Loucy (cell line): ENCODE measurements at regions not wholly inside any gene's neighbourhood (a gene's known extent, or its start where the extent isn't known, plus 50 kb on each side); places are given as distances from the start of the nearest gene placed in this dataset.

ENCODE experiments used
- EZH2phosphoT487 ChIP-seq: fragments of 200-600 bp; IDR thresholded peaks from 2 replicates; pipeline ENCODE4 v1.6.1; 2018; ENCODE audit warnings: antibody characterized with exemption, mild to moderate bottlenecking, moderate library complexity, borderline replicate concordance
- TF ChIP-seq, protein P1 (sequence below): fragments of 200-600 bp; sonication (generic); conservative IDR thresholded peaks from 2 replicates; pipeline ENCODE4 v1.5.1; 2014; ENCODE audit warnings: mild to moderate bottlenecking, antibody characterized with exemption, low read length

DNA sequence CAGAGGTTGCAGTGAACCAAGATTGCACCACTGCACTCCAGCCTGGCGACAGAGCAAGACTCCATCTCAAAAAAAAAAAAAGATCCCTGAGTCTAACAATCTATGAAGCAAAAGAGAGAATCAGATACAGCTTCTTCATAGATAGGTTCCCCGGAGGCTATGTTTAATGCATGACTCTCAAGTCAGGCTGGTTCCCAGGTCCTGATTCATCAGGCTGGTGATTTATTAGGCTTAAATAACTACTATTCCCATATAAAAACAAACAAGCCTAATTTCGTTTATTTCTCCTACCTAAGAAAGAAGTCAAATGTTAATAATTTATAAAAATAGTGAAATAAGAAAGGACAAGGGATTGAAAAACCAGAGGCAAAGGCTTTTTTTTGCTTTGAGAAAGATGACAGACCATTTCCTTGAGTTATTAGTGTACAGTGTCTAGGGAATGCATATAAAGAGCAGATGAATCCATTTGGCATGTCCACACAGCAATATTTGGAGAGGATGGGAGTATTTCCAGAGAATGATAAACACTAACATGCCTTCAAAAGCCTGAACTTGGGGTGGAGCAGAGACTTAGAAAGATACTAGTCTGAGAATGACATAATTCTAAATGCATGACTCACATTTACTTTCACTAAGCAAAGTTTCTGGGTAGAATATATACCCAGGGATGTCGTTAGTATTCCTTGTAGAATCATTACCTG, 115.3 kb downstream of the NREP start:
- TF ChIP-seq, protein P1, sequence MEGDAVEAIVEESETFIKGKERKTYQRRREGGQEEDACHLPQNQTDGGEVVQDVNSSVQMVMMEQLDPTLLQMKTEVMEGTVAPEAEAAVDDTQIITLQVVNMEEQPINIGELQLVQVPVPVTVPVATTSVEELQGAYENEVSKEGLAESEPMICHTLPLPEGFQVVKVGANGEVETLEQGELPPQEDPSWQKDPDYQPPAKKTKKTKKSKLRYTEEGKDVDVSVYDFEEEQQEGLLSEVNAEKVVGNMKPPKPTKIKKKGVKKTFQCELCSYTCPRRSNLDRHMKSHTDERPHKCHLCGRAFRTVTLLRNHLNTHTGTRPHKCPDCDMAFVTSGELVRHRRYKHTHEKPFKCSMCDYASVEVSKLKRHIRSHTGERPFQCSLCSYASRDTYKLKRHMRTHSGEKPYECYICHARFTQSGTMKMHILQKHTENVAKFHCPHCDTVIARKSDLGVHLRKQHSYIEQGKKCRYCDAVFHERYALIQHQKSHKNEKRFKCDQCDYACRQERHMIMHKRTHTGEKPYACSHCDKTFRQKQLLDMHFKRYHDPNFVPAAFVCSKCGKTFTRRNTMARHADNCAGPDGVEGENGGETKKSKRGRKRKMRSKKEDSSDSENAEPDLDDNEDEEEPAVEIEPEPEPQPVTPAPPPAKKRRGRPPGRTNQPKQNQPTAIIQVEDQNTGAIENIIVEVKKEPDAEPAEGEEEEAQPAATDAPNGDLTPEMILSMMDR: no peak
- TF ChIP-seq EZH2phosphoT487: no peak
